H1 (cell line): ENCODE measurements at regions not wholly inside any gene's neighbourhood (a gene's known extent, or its start where the extent isn't known, plus 50 kb on each side); places are given as distances from the start of the nearest gene placed in this dataset.

ENCODE experiments used
- CTCF ChIA-PET: fragments of 300-600 bp; sonication (Branson Sonifier 250); formaldehyde crosslinking; loops from one replicate; lab custom pipeline; 2021; ENCODE audit not compliant: partially characterized antibody; lab: Charles Lee
- POLR2A ChIA-PET: fragments of 300-600 bp; sonication (Branson Sonifier 250); formaldehyde crosslinking; loops from one replicate; lab custom pipeline; 2021; ENCODE audit warnings: inconsistent platforms; ENCODE audit not compliant: partially characterized antibody; lab: Charles Lee
- DNase-seq, 2 experiments: peaks; one replicate each; pipeline versions ENCODE4 v3.0.0 to v3.0.0-alpha.2; 2010 to 2022; ENCODE audit warnings: low spot score in 2 of 2, low read depth in 1 of 2, mixed read lengths in 1 of 2
- FAIRE-seq: peaks from 2 replicates; lab custom pipeline; 2011; peaks lifted over from hg19 to GRCh38; lab: Jason Lieb, UNC
- H2AFZ ChIP-seq: 2 replicates; pipeline ENCODE4 v1.8.1; 2012; ENCODE audit warnings: low read length, inconsistent platforms
- H2AK5ac ChIP-seq: 2 replicates; pipeline ENCODE4 v1.6.1; 2013; ENCODE audit warnings: low read depth, low read length
- H2BK120ac ChIP-seq: replicated peaks from 2 replicates; pipeline ENCODE3; 2013; ENCODE audit warnings: low read depth, low read length, inconsistent platforms
- H2BK12ac ChIP-seq: 2 replicates; pipeline ENCODE4 v1.6.1; 2013; ENCODE audit warnings: low read depth, low read length
- H2BK15ac ChIP-seq: 2 replicates; pipeline ENCODE4 v1.6.1; 2013; ENCODE audit warnings: low read length
- H2BK20ac ChIP-seq: 2 replicates; pipeline ENCODE4 v1.6.1; 2013; ENCODE audit warnings: low read length
- H2BK5ac ChIP-seq: 2 replicates; pipeline ENCODE4 v1.6.1; 2013; ENCODE audit warnings: low read depth, low read length
- H3K14ac ChIP-seq: 2 replicates; pipeline ENCODE4 v1.6.1; 2013; ENCODE audit warnings: inconsistent platforms; ENCODE audit not compliant: insufficient read length
- H3K18ac ChIP-seq: 2 replicates; pipeline ENCODE4 v1.6.1; 2013; ENCODE audit warnings: low read length; ENCODE audit errors: extremely low read depth
- H3K23ac ChIP-seq: 2 replicates; pipeline ENCODE4 v1.6.1; 2013; ENCODE audit warnings: inconsistent platforms; ENCODE audit not compliant: insufficient read length
- H3K23me2 ChIP-seq: 2 replicates; pipeline ENCODE4 v1.6.1; 2013; ENCODE audit warnings: low read depth, low read length
- H3K27ac ChIP-seq: 2 replicates; pipeline ENCODE4 v1.6.1; 2011; ENCODE audit warnings: low read depth, low read length, inconsistent platforms
- H3K27me3 ChIP-seq, 4 experiments: replicated peaks in 1 of 4; 1 replicate in 1 of 4; 2 replicates in 3 of 4; pipeline versions ENCODE4 v1.6.1 to v1.8.1; 2011 to 2013; ENCODE audit warnings: low read length in 3 of 4, mild to moderate bottlenecking in 3 of 4, inconsistent platforms in 2 of 4, mixed read lengths in 2 of 4, moderate library complexity in 1 of 4; ENCODE audit not compliant: control insufficient read depth in 3 of 4, insufficient read depth in 3 of 4; ENCODE audit errors: extremely low read depth in 1 of 4
- H3K36me3 ChIP-seq, 4 experiments: 2 replicates each; pipeline versions ENCODE4 v1.6.1 to v1.8.1; 2011 to 2013; ENCODE audit warnings: mild to moderate bottlenecking in 4 of 4, low read length in 3 of 4, moderate library complexity in 2 of 4, control low read depth in 1 of 4, inconsistent platforms in 1 of 4; ENCODE audit not compliant: insufficient read depth in 4 of 4, control insufficient read depth in 2 of 4
- H3K4ac ChIP-seq: replicated peaks from 2 replicates; pipeline ENCODE3; 2013; ENCODE audit warnings: low read length, low read depth, mixed read lengths, inconsistent platforms; ENCODE audit not compliant: insufficient read length
- H3K4me1 ChIP-seq, 4 experiments: replicated peaks in 1 of 4; 1 replicate in 1 of 4; 2 replicates in 3 of 4; pipeline versions ENCODE4 v1.6.1 to v1.8.1; 2011 to 2013; ENCODE audit warnings: low read length in 3 of 4, inconsistent platforms in 2 of 4, mixed read lengths in 1 of 4; ENCODE audit not compliant: insufficient read depth in 4 of 4, control insufficient read depth in 3 of 4
- H3K4me2 ChIP-seq, 2 experiments: 2 replicates each; pipeline versions ENCODE4 v1.6.1 to v1.8.1; 2011 to 2013; ENCODE audit warnings: low read depth in 2 of 2, low read length in 2 of 2, control low read depth in 1 of 2, inconsistent platforms in 1 of 2, mild to moderate bottlenecking in 1 of 2; ENCODE audit not compliant: insufficient read depth in 1 of 2
- H3K4me3 ChIP-seq, 4 experiments: fragments of 200-600, 300-600 bp in 1 of 4; sonication (generic), shearing (Covaris generic), sonication (Bioruptor Twin) in 1 of 4; 2 replicates each; pipeline versions ENCODE4 v1.5.1 to v1.8.1; 2011 to 2016; ENCODE audit warnings: low read length in 4 of 4, low read depth in 3 of 4, control low read depth in 2 of 4, inconsistent platforms in 2 of 4, mild to moderate bottlenecking in 2 of 4, mixed read lengths in 1 of 4, moderate library complexity in 1 of 4; ENCODE audit not compliant: insufficient read depth in 2 of 4; ENCODE audit errors: extremely low read depth in 1 of 4
- H3K56ac ChIP-seq: replicated peaks from 2 replicates; pipeline ENCODE3; 2013; ENCODE audit warnings: low read depth, mild to moderate bottlenecking, mixed read lengths, low read length, inconsistent platforms; ENCODE audit not compliant: insufficient read length
- H3K79me1 ChIP-seq: 2 replicates; pipeline ENCODE4 v1.6.1; 2013; ENCODE audit warnings: low read depth, low read length, control low read depth
- H3K79me2 ChIP-seq, 2 experiments: 2 replicates each; pipeline versions ENCODE4 v1.6.1 to v1.8.1; 2012 to 2013; ENCODE audit warnings: low read length in 2 of 2, mild to moderate bottlenecking in 2 of 2, inconsistent platforms in 1 of 2; ENCODE audit not compliant: insufficient read depth in 2 of 2, control insufficient read depth in 1 of 2
- H3K9ac ChIP-seq, 4 experiments: replicated peaks in 1 of 4; 1 replicate in 1 of 4; 2 replicates in 3 of 4; pipeline versions ENCODE4 v1.6.1 to v1.8.1; 2011 to 2013; ENCODE audit warnings: low read depth in 3 of 4, low read length in 3 of 4, control low read depth in 2 of 4, mild to moderate bottlenecking in 2 of 4, moderate library complexity in 2 of 4, inconsistent platforms in 1 of 4; ENCODE audit errors: extremely low read depth in 1 of 4
- H3K9me3 ChIP-seq, 2 experiments: 2 replicates each; pipeline versions ENCODE4 v1.6.1 to v1.8.1; 2012 to 2013; ENCODE audit warnings: mild to moderate bottlenecking in 2 of 2, moderate library complexity in 2 of 2, control low read depth in 1 of 2, inconsistent platforms in 1 of 2, low read depth in 1 of 2, low read length in 1 of 2, mixed read lengths in 1 of 2; ENCODE audit not compliant: insufficient read depth in 2 of 2
- H4K20me1 ChIP-seq, 2 experiments: replicated peaks in 1 of 2; 2 replicates each; pipeline versions ENCODE3 to v1.8.1; 2011 to 2013; ENCODE audit warnings: inconsistent platforms in 2 of 2, low read length in 2 of 2, mild to moderate bottlenecking in 1 of 2; ENCODE audit not compliant: insufficient read depth in 2 of 2, control insufficient read depth in 1 of 2
- H4K5ac ChIP-seq: 2 replicates; pipeline ENCODE4 v1.6.1; 2013; ENCODE audit warnings: low read length, low read depth, mixed read lengths, inconsistent platforms; ENCODE audit not compliant: insufficient read length
- H4K8ac ChIP-seq: 2 replicates; pipeline ENCODE4 v1.8.0; 2013; ENCODE audit warnings: mild to moderate bottlenecking, moderate library complexity, low read length, inconsistent platforms; ENCODE audit not compliant: insufficient read depth; ENCODE audit errors: extremely low read depth
- H4K91ac ChIP-seq: replicated peaks from 2 replicates; pipeline ENCODE3; 2013; ENCODE audit warnings: low read length, mixed read lengths, inconsistent platforms; ENCODE audit not compliant: insufficient read length
- FOSL1 ChIP-seq: IDR thresholded peaks from 2 replicates; pipeline ENCODE4 v1.6.1; 2011; ENCODE audit warnings: mild to moderate bottlenecking, low read depth, low read length, moderate library complexity; ENCODE audit not compliant: insufficient read depth
- MAFK ChIP-seq: IDR thresholded peaks from 2 replicates; pipeline ENCODE4 v1.6.1; 2012; ENCODE audit warnings: low read depth, mild to moderate bottlenecking, improper control_type of control experiment, low read length
- SP1 ChIP-seq: IDR thresholded peaks from 2 replicates; pipeline ENCODE4 v1.6.1; 2011; ENCODE audit warnings: low read depth, low read length
- SRF ChIP-seq: IDR thresholded peaks from 2 replicates; pipeline ENCODE4 v1.6.1; 2011; ENCODE audit warnings: mild to moderate bottlenecking, low read depth, low read length, moderate library complexity
- TCF12 ChIP-seq: IDR thresholded peaks from 2 replicates; pipeline ENCODE4 v1.6.1; 2011; ENCODE audit warnings: low read depth, mild to moderate bottlenecking, low read length
- WGBS, 2 experiments: shearing (Covaris generic) in 1 of 2; methylation state at CpG; one replicate each; pipeline versions ENCODE4 v1.1.6 to v1.1.7; 2013 to 2015; ENCODE audit warnings: low lambda C conversion rate in 2 of 2, mixed read lengths in 2 of 2, inconsistent platforms in 1 of 2, low coverage in 1 of 2, missing lambda C conversion rate in 1 of 2; ENCODE audit not compliant: insufficient replicate concordance in 2 of 2, insufficient coverage in 1 of 2, insufficient read length in 1 of 2; ENCODE audit errors: extremely low coverage in 1 of 2, missing lambda C conversion rate in 1 of 2; 5-methylcytosine and 5-hydroxymethylcytosine counted together

- Histone ChIP-seq H3K23me2 (no peaks in the 10 kb centered on the region), H4K5ac (no peak overlapping the region), H2AK5ac (no peak overlapping the region), H2BK15ac (no peak overlapping the region), H3K4me3 (no peak overlapping the region), H4K91ac (no peak overlapping the region), H3K23ac (no peak overlapping the region), H2BK120ac (no peak overlapping the region), H4K8ac (no peak overlapping the region), H3K27me3 (no peaks in the 10 kb centered on the region), H3K79me1 (no peaks in the 10 kb centered on the region), H3K18ac (no peak overlapping the region), H2AFZ (no peak overlapping the region), H3K9ac (no peak overlapping the region), H3K4me1 (no peaks in the 10 kb centered on the region), H3K4me2 (no peak overlapping the region), H3K9me3 (peaks cover 4 to 5% of the 10 kb centered on the region in 2 experiments; a peak in 1 of 4 replicates), H3K79me2 (no peaks in the 10 kb centered on the region), H3K27ac (no peak overlapping the region), H3K36me3 (no peaks in the 10 kb centered on the region), H3K56ac (no peak overlapping the region), H2BK12ac (no peak overlapping the region), H2BK20ac (no peak overlapping the region), H3K4ac (no peak overlapping the region), H4K20me1 (no peaks in the 10 kb centered on the region), H2BK5ac (no peak overlapping the region), H3K14ac (no peak overlapping the region)
- 78% methylated on average over 2 of the region's 2 CpGs; no CpG with 5 or more reads in 1 of the 2 experiments for WGBS, 2 experiments
- ChIA-PET CTCF (no interaction called here), POLR2A (no interaction called here)
- FAIRE-seq (no peak), DNase-seq (no peak)
- no peak for TF ChIP-seq MAFK
- no peak for TF ChIP-seq FOSL1
- no peak for TF ChIP-seq TCF12
- TF ChIP-seq SP1 = no peak
- TF ChIP-seq SRF = no peak
Measured at GRCh38 chr3:65201926-65202325, 514.1 kb upstream of the ADAMTS9 start.
